ENCODE measurements at regions not wholly inside any gene's neighbourhood (a gene's known extent, or its start where the extent isn't known, plus 50 kb on each side); places are given as distances from the start of the nearest gene placed in this dataset.

DNA sequence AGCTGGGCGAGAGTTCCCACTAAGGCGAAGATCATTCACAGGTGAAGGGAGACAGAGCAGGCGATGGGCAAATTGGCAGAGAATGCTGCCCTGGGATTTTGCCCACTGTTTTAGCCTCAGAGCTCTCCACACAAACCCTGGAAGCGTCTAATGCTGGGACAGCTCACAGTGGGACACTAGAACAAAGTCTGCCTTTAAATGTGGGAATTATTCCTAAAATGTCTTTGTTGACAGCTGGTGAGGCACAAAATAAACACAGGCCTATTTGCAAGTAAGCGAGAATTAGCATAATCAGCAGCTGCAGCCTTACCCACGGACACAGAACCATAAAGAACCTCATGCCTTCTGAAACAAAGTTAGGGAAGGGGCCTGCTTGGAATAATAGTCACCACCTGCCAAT is 824.5 kb downstream of the AACS start:
- Histone ChIP-seq H3K4me1 (ENCODE audit: control insufficient read depth, insufficient read depth, low read length) (no peaks in the 10 kb centered on the region), H3K36me3 (ENCODE audit: control insufficient read depth, insufficient read depth, low read length) (no peaks in the 10 kb centered on the region)

DNA sequence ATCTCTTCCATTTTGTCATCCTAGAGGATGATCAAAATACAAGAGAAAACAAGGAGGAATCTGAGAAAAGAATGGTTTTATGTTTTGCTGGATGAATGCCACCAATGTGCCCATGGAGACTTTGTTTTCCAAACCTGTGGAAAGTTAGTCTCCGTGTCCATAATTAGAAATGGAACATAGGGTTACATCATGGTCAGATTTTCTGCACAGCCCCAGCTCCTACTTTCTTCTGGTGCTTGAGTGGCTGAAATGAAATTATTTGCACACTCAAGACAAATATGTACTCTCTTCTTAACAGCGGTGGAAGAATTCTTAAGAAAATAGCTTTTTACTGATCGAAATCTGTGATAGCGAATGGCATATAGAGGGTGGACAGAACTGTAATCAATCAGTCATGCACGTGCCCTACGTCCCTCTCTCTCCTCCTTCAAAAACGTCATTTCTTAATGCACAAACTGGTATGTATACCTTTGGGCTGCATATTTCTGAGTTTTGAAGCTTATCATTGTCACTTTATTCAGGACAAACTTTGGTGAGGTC is 825.2 kb downstream of the AACS start:
- Histone ChIP-seq H3K4me1 (ENCODE audit: control insufficient read depth, insufficient read depth, low read length) (no peaks in the 10 kb centered on the region), H3K36me3 (ENCODE audit: control insufficient read depth, insufficient read depth, low read length) (no peaks in the 10 kb centered on the region), H3K4me3 (ENCODE audit: low read depth, low read length) (no peak overlapping the region), H3K9me3 (ENCODE audit: control insufficient read depth, insufficient read depth, low read length) (no peaks in the 10 kb centered on the region), H3K27me3 (ENCODE audit: control insufficient read depth, insufficient read depth, low read length) (no peaks in the 10 kb centered on the region), H3K9ac (ENCODE audit: low read depth, low read length) (no peak overlapping the region)

More for the DNA sequence above, 824.5 kb downstream of the AACS start:
- Histone ChIP-seq H3K4me3 (ENCODE audit: low read depth, low read length) (no peak overlapping the region), H3K27me3 (ENCODE audit: control insufficient read depth, insufficient read depth, low read length) (no peaks in the 10 kb centered on the region), H3K9ac (ENCODE audit: low read depth, low read length) (no peak overlapping the region), H3K9me3 (ENCODE audit: control insufficient read depth, insufficient read depth, low read length) (no peaks in the 10 kb centered on the region)

DNA sequence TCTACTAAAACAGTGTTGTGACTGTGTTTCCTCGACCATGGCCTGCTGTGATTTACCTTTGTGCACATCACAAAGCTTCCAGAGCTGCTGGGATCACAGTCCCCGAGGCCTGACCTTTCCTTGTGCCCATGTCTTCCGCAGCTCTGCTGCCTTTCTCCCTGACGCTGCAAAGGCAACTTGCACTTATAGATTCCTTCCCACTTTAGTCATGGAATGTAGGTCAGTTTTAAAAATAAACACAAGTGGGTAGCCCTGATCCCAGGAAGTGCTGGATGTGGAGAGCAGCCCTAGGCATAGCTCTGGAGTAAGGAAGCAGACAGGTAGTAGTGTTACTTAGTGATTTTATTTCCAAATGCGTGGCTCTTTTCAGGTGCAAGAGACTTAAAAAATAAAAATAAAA is 825.7 kb downstream of the AACS start:
- Histone ChIP-seq H3K36me3 (ENCODE audit: control insufficient read depth, insufficient read depth, low read length) (no peaks in the 10 kb centered on the region), H3K9ac (ENCODE audit: low read depth, low read length) (no peak overlapping the region), H3K4me1 (ENCODE audit: control insufficient read depth, insufficient read depth, low read length) (no peaks in the 10 kb centered on the region), H3K27me3 (ENCODE audit: control insufficient read depth, insufficient read depth, low read length) (no peaks in the 10 kb centered on the region), H3K4me3 (ENCODE audit: low read depth, low read length) (no peak overlapping the region), H3K9me3 (ENCODE audit: control insufficient read depth, insufficient read depth, low read length) (no peaks in the 10 kb centered on the region)

DNA sequence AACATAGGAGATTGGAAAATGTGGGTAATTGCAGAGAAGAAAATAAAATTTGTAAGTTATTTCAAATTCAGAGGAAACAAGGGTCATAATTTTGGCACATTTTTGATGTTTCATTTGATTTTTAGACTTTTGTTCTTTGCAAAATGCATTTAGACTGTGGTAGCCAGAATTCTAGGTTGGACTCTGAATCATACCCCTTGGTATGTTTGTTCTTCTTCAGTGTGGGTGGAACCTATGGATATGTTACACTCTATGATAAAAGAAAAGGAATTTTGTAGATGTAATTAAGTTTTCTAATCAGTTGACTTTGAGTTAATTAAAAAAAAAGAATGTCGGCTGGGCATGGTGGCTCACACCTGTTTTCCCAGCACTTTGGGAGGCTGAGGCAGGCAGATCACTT is 827.0 kb downstream of the AACS start:
- Histone ChIP-seq H3K4me1 (ENCODE audit: control insufficient read depth, insufficient read depth, low read length) (no peaks in the 10 kb centered on the region), H3K9ac (ENCODE audit: low read depth, low read length) (no peak overlapping the region), H3K4me3 (ENCODE audit: low read depth, low read length) (no peak overlapping the region), H3K9me3 (ENCODE audit: control insufficient read depth, insufficient read depth, low read length) (peaks cover 3% of the 10 kb centered on the region), H3K36me3 (ENCODE audit: control insufficient read depth, insufficient read depth, low read length) (no peaks in the 10 kb centered on the region), H3K27me3 (ENCODE audit: control insufficient read depth, insufficient read depth, low read length) (no peaks in the 10 kb centered on the region)

DNA sequence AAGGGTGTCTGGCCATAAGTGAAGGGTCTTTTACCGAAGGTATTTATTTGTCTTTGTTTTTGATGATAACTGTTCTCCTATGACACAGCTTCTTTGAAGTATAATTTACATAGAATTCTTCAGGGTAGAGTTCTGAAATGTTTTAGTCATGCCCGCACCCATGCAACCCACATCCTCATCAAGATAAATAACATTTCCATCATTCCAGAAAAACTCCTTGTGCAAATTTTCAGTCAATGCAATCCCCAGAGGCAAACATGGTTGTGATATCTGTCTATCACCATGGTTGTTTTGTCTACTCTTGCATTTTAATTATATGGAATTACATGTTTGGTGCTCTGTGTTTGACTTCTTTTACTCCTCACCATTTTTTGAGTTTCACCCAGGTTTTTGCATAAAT is 837.8 kb downstream of the AACS start:
- H3K27me3 ChIP-seq (ENCODE audit: control insufficient read depth, insufficient read depth, low read length), result no peaks in the 10 kb centered on the region
- no peaks in the 10 kb centered on the region for H3K36me3 ChIP-seq (ENCODE audit: control insufficient read depth, insufficient read depth, low read length)
- H3K9ac ChIP-seq (ENCODE audit: low read depth, low read length), result no peak overlapping the region

DNA sequence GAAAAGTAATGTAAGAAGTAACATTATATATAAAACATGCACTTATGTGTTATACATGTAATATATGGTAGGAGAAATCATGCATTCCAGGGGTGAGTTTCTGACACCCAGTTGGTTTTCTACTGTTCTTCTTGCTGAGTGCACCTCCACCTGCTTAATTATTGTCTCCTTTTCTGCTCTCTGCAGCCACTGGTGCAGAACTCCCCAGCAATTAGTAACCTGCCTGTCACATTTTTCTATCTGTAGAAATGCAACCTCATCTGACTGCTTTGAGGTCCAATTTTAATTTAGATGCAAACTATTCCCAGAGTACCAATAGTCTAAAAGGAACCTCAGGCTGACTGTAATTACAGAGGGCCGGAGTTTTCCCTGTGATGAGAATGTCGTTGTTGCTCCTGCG is 842.1 kb downstream of the AACS start:
- H3K9me3 ChIP-seq (ENCODE audit: control insufficient read depth, insufficient read depth, low read length), result peaks cover 14% of the 10 kb centered on the region
- no peak overlapping the region for H3K4me3 ChIP-seq (ENCODE audit: low read depth, low read length)
- no peaks in the 10 kb centered on the region for H3K27me3 ChIP-seq (ENCODE audit: control insufficient read depth, insufficient read depth, low read length)
- H3K36me3 ChIP-seq (ENCODE audit: control insufficient read depth, insufficient read depth, low read length), result no peaks in the 10 kb centered on the region
- H3K4me1 ChIP-seq (ENCODE audit: control insufficient read depth, insufficient read depth, low read length), result no peaks in the 10 kb centered on the region
- H3K9ac ChIP-seq (ENCODE audit: low read depth, low read length), result no peak overlapping the region

More for the DNA sequence above, 837.8 kb downstream of the AACS start:
- Histone ChIP-seq H3K4me1 (ENCODE audit: control insufficient read depth, insufficient read depth, low read length) (no peaks in the 10 kb centered on the region), H3K9me3 (ENCODE audit: control insufficient read depth, insufficient read depth, low read length) (peaks cover 10% of the 10 kb centered on the region), H3K4me3 (ENCODE audit: low read depth, low read length) (no peak overlapping the region)

DNA sequence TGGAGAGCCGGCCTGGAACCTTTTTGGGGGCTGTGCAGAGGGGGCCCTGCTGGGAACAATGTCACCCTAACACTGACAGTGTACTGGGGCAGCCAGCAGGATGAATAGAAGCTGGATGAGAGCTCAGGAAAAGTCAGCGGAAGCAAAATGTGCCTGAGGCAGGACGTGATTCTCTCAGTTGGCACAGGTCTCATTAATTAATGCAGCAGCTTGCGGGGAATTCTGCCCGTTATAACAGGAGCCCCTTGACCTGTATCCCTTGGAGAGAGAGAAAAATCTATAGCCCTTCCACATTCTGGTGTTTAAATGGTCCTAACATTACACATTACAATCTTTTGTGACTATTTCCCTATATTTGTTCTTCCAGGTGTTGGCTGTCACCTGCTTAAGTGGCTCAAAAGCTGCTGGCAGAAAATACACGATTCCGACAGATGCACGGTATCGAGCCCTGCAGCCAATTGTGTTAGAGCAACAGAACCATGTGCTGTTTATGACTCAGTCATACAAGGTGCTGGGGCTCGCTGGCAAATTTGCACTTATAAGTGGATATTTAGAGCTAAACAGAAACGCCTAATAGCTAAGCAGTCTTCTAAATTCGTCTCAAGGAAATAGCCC is 854.7 kb downstream of the AACS start:
- Histone ChIP-seq H3K9ac (ENCODE audit: low read depth, low read length) (no peak overlapping the region), H3K9me3 (ENCODE audit: control insufficient read depth, insufficient read depth, low read length) (no peaks in the 10 kb centered on the region), H3K36me3 (ENCODE audit: control insufficient read depth, insufficient read depth, low read length) (no peaks in the 10 kb centered on the region), H3K4me3 (ENCODE audit: low read depth, low read length) (no peak overlapping the region), H3K4me1 (ENCODE audit: control insufficient read depth, insufficient read depth, low read length) (no peaks in the 10 kb centered on the region), H3K27me3 (ENCODE audit: control insufficient read depth, insufficient read depth, low read length) (no peaks in the 10 kb centered on the region)

DNA sequence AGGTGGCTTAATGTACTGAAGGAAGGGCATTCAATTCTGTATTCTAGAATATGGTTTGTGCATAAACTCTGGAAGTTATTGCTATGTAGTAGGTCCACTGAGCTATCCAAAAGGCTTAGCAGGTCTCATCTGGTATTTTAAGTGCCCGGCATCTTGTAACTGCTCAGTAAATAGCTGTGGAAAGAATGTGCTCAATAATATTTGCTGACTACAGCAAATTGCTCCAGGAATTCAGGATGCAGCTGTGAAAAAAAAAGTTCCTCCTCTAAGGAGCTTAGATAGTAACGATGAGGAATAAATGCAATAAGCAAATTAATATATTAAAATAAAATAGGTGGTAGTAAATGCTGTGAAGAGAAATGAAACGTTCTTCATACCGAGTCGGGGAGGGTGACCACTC is 857.1 kb downstream of the AACS start:
- no peak overlapping the region for H3K4me3 ChIP-seq (ENCODE audit: low read depth, low read length)
- H3K4me1 ChIP-seq (ENCODE audit: control insufficient read depth, insufficient read depth, low read length), result no peaks in the 10 kb centered on the region

DNA sequence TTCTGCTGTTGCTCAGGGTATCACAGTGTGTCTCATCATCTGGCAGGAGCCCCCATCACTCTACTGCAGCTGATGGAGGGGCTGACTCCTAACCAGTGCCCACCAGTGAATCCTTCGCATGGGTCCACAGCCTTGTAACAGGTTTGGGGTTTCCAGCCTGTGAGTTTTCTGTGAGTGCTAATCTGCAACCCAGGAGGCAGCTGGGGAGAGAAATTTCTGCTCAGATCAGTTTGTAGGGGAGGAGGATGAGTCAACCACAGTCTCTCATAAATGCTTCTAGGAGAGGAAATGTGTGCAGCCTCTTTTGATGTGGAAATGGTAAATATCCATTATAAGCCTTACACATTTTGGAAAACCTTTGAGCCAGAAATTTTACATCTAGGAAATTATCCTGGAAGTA is 871.3 kb downstream of the AACS start:
- Histone ChIP-seq H3K4me3 (ENCODE audit: low read depth, low read length) (no peak overlapping the region), H3K9me3 (ENCODE audit: control insufficient read depth, insufficient read depth, low read length) (peaks cover 7% of the 10 kb centered on the region), H3K36me3 (ENCODE audit: control insufficient read depth, insufficient read depth, low read length) (no peaks in the 10 kb centered on the region), H3K27me3 (ENCODE audit: control insufficient read depth, insufficient read depth, low read length) (no peaks in the 10 kb centered on the region), H3K9ac (ENCODE audit: low read depth, low read length) (no peak overlapping the region), H3K4me1 (ENCODE audit: control insufficient read depth, insufficient read depth, low read length) (no peaks in the 10 kb centered on the region)

More for the DNA sequence above, 857.1 kb downstream of the AACS start:
- H3K36me3 ChIP-seq (ENCODE audit: control insufficient read depth, insufficient read depth, low read length), result no peaks in the 10 kb centered on the region
- H3K9ac ChIP-seq (ENCODE audit: low read depth, low read length), result no peak overlapping the region
- H3K27me3 ChIP-seq (ENCODE audit: control insufficient read depth, insufficient read depth, low read length), result no peaks in the 10 kb centered on the region
- no peaks in the 10 kb centered on the region for H3K9me3 ChIP-seq (ENCODE audit: control insufficient read depth, insufficient read depth, low read length)

DNA sequence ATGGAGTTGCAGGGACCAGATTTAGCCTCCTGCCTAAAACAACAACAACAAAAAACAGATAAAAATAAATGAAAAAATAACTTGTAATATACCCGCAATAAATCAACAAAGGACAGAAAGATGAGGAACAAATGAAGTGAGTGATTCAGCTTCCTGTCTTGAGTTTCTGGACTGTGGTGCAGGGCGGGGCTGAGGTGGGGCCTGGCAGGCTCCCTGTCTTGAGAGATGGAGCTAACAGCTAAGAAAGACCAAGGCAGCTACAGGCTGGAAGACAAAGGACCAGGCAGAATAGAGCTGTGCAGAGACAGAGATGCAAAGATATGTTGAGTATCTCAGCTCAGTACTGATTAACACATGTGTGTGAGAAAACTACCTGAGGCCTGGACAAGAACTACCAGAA is 879.2 kb downstream of the AACS start:
- Histone ChIP-seq H3K9me3 (ENCODE audit: control insufficient read depth, insufficient read depth, low read length) (peaks cover 9% of the 10 kb centered on the region), H3K4me1 (ENCODE audit: control insufficient read depth, insufficient read depth, low read length) (peaks cover 4% of the 10 kb centered on the region), H3K4me3 (ENCODE audit: low read depth, low read length) (no peak overlapping the region), H3K36me3 (ENCODE audit: control insufficient read depth, insufficient read depth, low read length) (no peaks in the 10 kb centered on the region), H3K9ac (ENCODE audit: low read depth, low read length) (no peak overlapping the region), H3K27me3 (ENCODE audit: control insufficient read depth, insufficient read depth, low read length) (no peaks in the 10 kb centered on the region)

DNA sequence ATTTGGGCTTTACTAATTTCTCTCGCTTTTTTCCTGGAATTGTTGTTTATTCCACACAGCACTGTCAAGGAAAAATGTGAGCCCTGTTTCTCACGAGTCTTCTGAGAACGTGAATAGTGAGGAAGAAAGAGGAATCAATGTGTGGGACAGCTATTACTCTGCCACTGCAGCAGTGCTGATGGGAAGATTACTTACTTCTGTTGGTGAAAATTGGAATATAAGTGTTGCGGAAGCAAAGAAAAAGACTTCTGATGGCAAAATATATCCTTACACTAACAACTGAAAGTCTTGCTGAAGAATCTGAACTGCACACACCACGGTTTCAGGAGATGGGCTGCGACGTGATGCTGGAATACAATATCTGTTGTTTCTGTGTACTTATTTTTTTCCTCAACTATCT is 884.2 kb downstream of the AACS start:
- Histone ChIP-seq H3K36me3 (ENCODE audit: control insufficient read depth, insufficient read depth, low read length) (no peaks in the 10 kb centered on the region), H3K4me1 (ENCODE audit: control insufficient read depth, insufficient read depth, low read length) (no peaks in the 10 kb centered on the region), H3K9ac (ENCODE audit: low read depth, low read length) (no peak overlapping the region), H3K9me3 (ENCODE audit: control insufficient read depth, insufficient read depth, low read length) (peaks cover 4% of the 10 kb centered on the region), H3K4me3 (ENCODE audit: low read depth, low read length) (no peak overlapping the region), H3K27me3 (ENCODE audit: control insufficient read depth, insufficient read depth, low read length) (no peaks in the 10 kb centered on the region)

DNA sequence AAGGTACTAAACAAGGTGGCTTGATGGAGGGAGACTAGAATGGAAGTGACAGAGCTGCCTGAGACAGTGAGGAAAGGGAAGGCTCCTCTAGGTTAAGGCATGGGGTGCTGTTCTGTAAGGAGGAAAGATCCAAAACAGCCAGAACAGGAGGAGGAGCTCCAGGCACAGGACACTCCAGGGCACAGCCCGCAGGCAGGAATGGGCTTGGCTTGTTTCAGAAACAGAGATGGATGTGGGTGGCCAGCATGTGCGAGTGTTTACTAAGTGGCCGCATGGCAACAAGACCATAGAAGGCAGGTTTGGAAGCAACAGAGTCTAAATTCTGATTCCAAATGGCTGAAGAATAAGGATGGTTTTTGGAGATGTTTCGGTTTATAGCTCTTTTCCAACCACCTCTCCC is 889.1 kb downstream of the AACS start:
- no peak overlapping the region for H3K4me3 ChIP-seq (ENCODE audit: low read depth, low read length)
- H3K36me3 ChIP-seq (ENCODE audit: control insufficient read depth, insufficient read depth, low read length), result no peaks in the 10 kb centered on the region
- H3K9me3 ChIP-seq (ENCODE audit: control insufficient read depth, insufficient read depth, low read length), result no peaks in the 10 kb centered on the region
- H3K27me3 ChIP-seq (ENCODE audit: control insufficient read depth, insufficient read depth, low read length), result no peaks in the 10 kb centered on the region
- H3K4me1 ChIP-seq (ENCODE audit: control insufficient read depth, insufficient read depth, low read length), result no peaks in the 10 kb centered on the region
- H3K9ac ChIP-seq (ENCODE audit: low read depth, low read length), result no peak overlapping the region
